ENCODE measurements at regions not wholly inside any gene's neighbourhood (a gene's known extent, or its start where the extent isn't known, plus 50 kb on each side); places are given as distances from the start of the nearest gene placed in this dataset.

GRCh38 chr9:105859428-105860091 is 165.2 kb downstream of the TMEM38B start:
- no peak for DNase-seq (ENCODE audit: low read depth, low spot score)
- no peak overlapping the region for H3K4me3 ChIP-seq (ENCODE audit: low read depth, low read length)
- no peak for TF ChIP-seq CTCF (IDR thresholded peaks at IDR 0.05; ENCODE audit: insufficient read depth, low read length, missing control alignments)
- POLR2A ChIA-PET: no interaction called here
- CTCF ChIA-PET: no interaction called here

GRCh38 chr9:105860516-105860915 is 166.2 kb downstream of the TMEM38B start:
- ChIA-PET CTCF (interaction anchor here (1.1 to 1.5 kb wide), 2 partner anchors 19 to 21 kb away, joined by 3 read pairs; no protein-coding TSS in a partner anchor), POLR2A (no interaction called here)
- no peak for DNase-seq (ENCODE audit: low read depth, low spot score)
- no peak for TF ChIP-seq CTCF (IDR thresholded peaks at IDR 0.05; ENCODE audit: insufficient read depth, low read length, missing control alignments)
- no peak overlapping the region for H3K4me3 ChIP-seq (ENCODE audit: low read depth, low read length)

- ChIA-PET CTCF (no interaction called here), POLR2A (no interaction called here)
- TF ChIP-seq CTCF (IDR thresholded peaks at IDR 0.05; ENCODE audit: insufficient read depth, low read length, missing control alignments): no peak
- H3K4me3 ChIP-seq (ENCODE audit: low read depth, low read length): no peak overlapping the region
- DNase-seq (ENCODE audit: low read depth, low spot score): no peak
Observed at GRCh38 chr9:105861972-105862371, 167.6 kb downstream of the TMEM38B start.

- no peak for DNase-seq (ENCODE audit: low read depth, low spot score)
- no peak for TF ChIP-seq CTCF (IDR thresholded peaks at IDR 0.05; ENCODE audit: insufficient read depth, low read length, missing control alignments)
- POLR2A ChIA-PET: no interaction called here
- CTCF ChIA-PET: no interaction called here
- H3K4me3 ChIP-seq (ENCODE audit: low read depth, low read length): no peak overlapping the region
Observed at GRCh38 chr9:105864248-105864898, 170.0 kb downstream of the TMEM38B start.

- DNase-seq (ENCODE audit: low read depth, low spot score): no peak
- ChIA-PET POLR2A (no interaction called here), CTCF (interaction anchor here (2.9 kb wide), 1 partner anchor 17 kb away, joined by 11 read pairs; no protein-coding TSS in a partner anchor)
- H3K4me3 ChIP-seq (ENCODE audit: low read depth, low read length): no peak overlapping the region
- no peak for TF ChIP-seq CTCF (IDR thresholded peaks at IDR 0.05; ENCODE audit: insufficient read depth, low read length, missing control alignments)
Observed at GRCh38 chr9:105865285-105865684, 170.9 kb downstream of the TMEM38B start.

- TF ChIP-seq CTCF (IDR thresholded peaks at IDR 0.05; ENCODE audit: insufficient read depth, low read length, missing control alignments): no peak
- ChIA-PET POLR2A (no interaction called here), CTCF (interaction anchor here (1.9 kb wide), 1 partner anchor 10 kb away, joined by 8 read pairs; no protein-coding TSS in a partner anchor)
- DNase-seq (ENCODE audit: low read depth, low spot score): no peak
- H3K4me3 ChIP-seq (ENCODE audit: low read depth, low read length): no peak overlapping the region
Observed at GRCh38 chr9:105871540-105871939, 177.2 kb downstream of the TMEM38B start.
